HG02938 (cell line): ENCODE measurements at regions not wholly inside any gene's neighbourhood (a gene's known extent, or its start where the extent isn't known, plus 50 kb on each side); places are given as distances from the start of the nearest gene placed in this dataset.

Experiments used
- ATAC-seq: cut with Tn5 transposase; IDR thresholded peaks from one replicate; pipeline ENCODE4 v1.9.1; 2021; ENCODE audit warnings: mild to moderate bottlenecking, moderate library complexity; ENCODE audit not compliant: unreplicated experiment

GRCh38 chr6:139776041-139776440, 401.6 kb upstream of the CITED2 start:
- ATAC-seq, result no peak

- ATAC-seq, result no peak
Measured at GRCh38 chr6:139768196-139768595, 393.7 kb upstream of the CITED2 start.

GRCh38 chr6:139766796-139767195, 392.3 kb upstream of the CITED2 start:
- no peak for ATAC-seq

- no peak for ATAC-seq
Measured at GRCh38 chr6:139765825-139766285, 391.4 kb upstream of the CITED2 start.

- ATAC-seq, result peak; percentile 76
Measured at GRCh38 chr6:139764498-139764986, 390.1 kb upstream of the CITED2 start.

GRCh38 chr6:139763468-139764210, 389.2 kb upstream of the CITED2 start:
- no peak for ATAC-seq

- peak; percentile 41 for ATAC-seq
Measured at GRCh38 chr6:139762587-139763031, 388.2 kb upstream of the CITED2 start.

- no peak for ATAC-seq
Measured at GRCh38 chr6:139760128-139760527, 385.7 kb upstream of the CITED2 start.

GRCh38 chr6:139759086-139759485, 384.6 kb upstream of the CITED2 start:
- no peak for ATAC-seq

- ATAC-seq, result no peak
Measured at GRCh38 chr6:139758209-139758611, 383.8 kb upstream of the CITED2 start.

- ATAC-seq, result no peak
Measured at GRCh38 chr6:139757784-139758183, 383.3 kb upstream of the CITED2 start.

GRCh38 chr6:139756381-139756780, 381.9 kb upstream of the CITED2 start:
- no peak for ATAC-seq

- no peak for ATAC-seq
Measured at GRCh38 chr6:139754898-139755775, 380.7 kb upstream of the CITED2 start.

GRCh38 chr6:139753198-139753861, 378.9 kb upstream of the CITED2 start:
- no peak for ATAC-seq

- ATAC-seq, result no peak
Measured at GRCh38 chr6:139752086-139752485, 377.6 kb upstream of the CITED2 start.

- ATAC-seq, result no peak
Measured at GRCh38 chr6:139751179-139751578, 376.7 kb upstream of the CITED2 start.

- ATAC-seq, result no peak
Measured at GRCh38 chr6:139748353-139749146, 374.1 kb upstream of the CITED2 start.

- ATAC-seq, result no peak
Measured at GRCh38 chr6:139747154-139747553, 372.7 kb upstream of the CITED2 start.

GRCh38 chr6:139744891-139745290, 370.4 kb upstream of the CITED2 start:
- no peak for ATAC-seq

GRCh38 chr6:139743664-139744437, 369.4 kb upstream of the CITED2 start:
- no peak for ATAC-seq
